ENCODE measurements at regions not wholly inside any gene's neighbourhood (a gene's known extent, or its start where the extent isn't known, plus 50 kb on each side); places are given as distances from the start of the nearest gene placed in this dataset.
A peak's percentile ranks its signal among the peaks of the same experiment; 100 is the strongest.

GRCh38 chr11:134677891-134678551, 266.0 kb upstream of the B3GAT1 start:
- Mint-ChIP-seq H3K27me3 (peaks cover 4 to 6% of the 10 kb centered on the region in 2 donors), H3K27ac (no peak overlapping the region), H3K36me3 (no peaks in the 10 kb centered on the region), H3K4me3 (no peak overlapping the region), H3K9me3 (no peaks in the 10 kb centered on the region), H3K4me1 (ENCODE audit: low read depth in 2 of 2) (no peaks in the 10 kb centered on the region)
- no peak for ATAC-seq
- DNase-seq (ENCODE audit: low spot score), result no peak

GRCh38 chr11:134677397-134677822, 265.4 kb upstream of the B3GAT1 start:
- ATAC-seq (peak in 1 of 2 donors; percentile 20), DNase-seq (ENCODE audit: low spot score) (no peak)
- H3K27me3 Mint-ChIP-seq, result peaks cover under 1 to 2% of the 10 kb centered on the region in 2 donors
- H3K36me3 Mint-ChIP-seq, result no peaks in the 10 kb centered on the region
- H3K27ac Mint-ChIP-seq, result no peak overlapping the region
- H3K4me1 Mint-ChIP-seq (ENCODE audit: low read depth in 2 of 2), result no peaks in the 10 kb centered on the region
- H3K4me3 Mint-ChIP-seq, result no peak overlapping the region
- H3K9me3 Mint-ChIP-seq, result no peaks in the 10 kb centered on the region

DNA sequence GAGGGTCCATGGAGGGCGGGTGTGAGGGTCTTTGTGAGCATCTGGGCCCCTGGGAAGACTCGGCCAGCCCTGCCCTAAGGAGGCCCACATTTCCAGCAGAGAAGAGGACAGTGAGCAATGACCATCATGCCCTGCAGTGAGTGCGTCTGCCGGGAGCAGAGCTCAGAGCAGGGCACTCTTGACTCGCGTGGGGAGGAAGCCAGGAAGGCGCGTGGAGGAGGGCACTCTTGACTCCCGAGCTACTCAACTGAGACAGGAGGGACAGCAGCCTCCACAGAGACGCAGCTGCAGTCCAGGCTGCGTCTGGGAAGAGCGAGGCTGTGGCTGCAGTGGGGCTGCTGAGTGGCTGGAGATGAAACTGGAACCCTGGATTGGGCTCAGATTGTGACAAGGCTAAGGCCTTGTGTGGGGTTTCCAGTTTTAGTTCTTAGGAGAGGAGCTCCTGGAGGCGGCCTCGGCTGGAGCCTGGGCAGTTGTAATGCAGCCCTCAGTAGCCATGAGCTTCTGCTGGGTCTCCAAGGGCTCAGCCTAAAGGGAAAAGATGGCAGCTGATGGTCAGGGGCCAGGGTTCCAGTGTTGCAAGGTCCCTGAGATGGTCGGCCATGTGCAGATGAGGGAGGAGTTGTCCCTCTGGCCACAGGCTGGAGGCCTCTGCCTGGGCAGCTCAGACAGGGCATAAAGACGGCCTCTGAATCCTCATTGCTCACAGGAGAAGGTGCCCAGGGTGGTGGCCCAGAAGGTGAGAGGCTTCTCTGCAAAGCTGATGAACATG, 264.7 kb upstream of the B3GAT1 start:
- DNase-seq (ENCODE audit: low spot score) (no peak), ATAC-seq (peak; percentile 13 to 48)
- no peak overlapping the region for H3K27ac Mint-ChIP-seq
- H3K9me3 Mint-ChIP-seq, result no peaks in the 10 kb centered on the region
- H3K4me1 Mint-ChIP-seq (ENCODE audit: low read depth in 2 of 2), result no peaks in the 10 kb centered on the region
- H3K4me3 Mint-ChIP-seq, result no peak overlapping the region
- peaks cover 6 to 9% of the 10 kb centered on the region in 2 donors for H3K27me3 Mint-ChIP-seq
- no peaks in the 10 kb centered on the region for H3K36me3 Mint-ChIP-seq

DNA sequence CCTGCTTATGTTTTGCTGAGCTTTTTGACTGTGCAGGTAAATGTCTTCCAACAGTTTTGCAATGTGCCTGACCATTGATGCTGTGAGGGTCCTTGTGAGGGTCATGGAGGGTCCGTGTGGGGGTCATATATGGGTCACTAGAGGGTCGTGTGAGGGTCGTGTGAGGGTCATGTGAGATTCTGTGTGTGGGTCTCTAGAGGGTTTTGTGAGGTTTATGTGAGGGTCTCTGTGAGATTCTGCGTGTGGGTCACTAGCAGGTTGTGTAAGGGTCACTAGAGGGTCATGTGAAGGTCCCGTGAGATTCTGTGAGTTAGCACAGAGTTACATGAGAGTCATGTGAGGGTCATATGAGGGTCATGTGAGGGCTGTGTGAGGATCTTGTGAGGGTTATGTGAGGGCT, 263.9 kb upstream of the B3GAT1 start:
- peak in 1 of 2 donors; percentile 43 for ATAC-seq
- no peaks in the 10 kb centered on the region for H3K4me1 Mint-ChIP-seq (ENCODE audit: low read depth in 2 of 2)
- no peaks in the 10 kb centered on the region for H3K9me3 Mint-ChIP-seq
- DNase-seq (ENCODE audit: low spot score), result no peak
- H3K27me3 Mint-ChIP-seq, result peaks cover 7 to 10% of the 10 kb centered on the region in 2 donors
- H3K4me3 Mint-ChIP-seq, result no peak overlapping the region
- H3K27ac Mint-ChIP-seq, result no peak overlapping the region
- no peaks in the 10 kb centered on the region for H3K36me3 Mint-ChIP-seq

DNA sequence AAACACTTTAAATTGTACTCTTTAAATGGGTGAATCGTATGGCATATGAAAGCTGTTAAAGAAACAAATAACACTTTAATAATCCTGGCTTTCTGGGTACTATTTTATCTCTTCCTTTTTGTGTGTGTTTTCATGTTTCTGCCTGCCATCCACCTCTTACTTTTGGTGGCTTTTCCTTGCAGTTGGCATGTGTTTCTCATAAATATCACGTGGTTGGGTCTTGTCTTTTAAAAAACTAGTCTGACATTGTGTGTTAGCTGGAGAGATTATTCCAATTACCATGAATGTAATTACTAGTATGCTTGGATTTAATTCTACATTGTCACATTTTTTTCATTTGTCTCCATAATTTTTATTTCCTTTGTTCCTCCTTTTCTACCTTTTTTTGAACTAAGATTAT, 262.9 kb upstream of the B3GAT1 start:
- H3K4me3 Mint-ChIP-seq, result no peak overlapping the region
- H3K9me3 Mint-ChIP-seq, result no peaks in the 10 kb centered on the region
- H3K36me3 Mint-ChIP-seq, result no peaks in the 10 kb centered on the region
- no peak for DNase-seq (ENCODE audit: low spot score)
- no peak for ATAC-seq
- no peaks in the 10 kb centered on the region for H3K4me1 Mint-ChIP-seq (ENCODE audit: low read depth in 2 of 2)
- peaks cover 10 to 19% of the 10 kb centered on the region in 2 donors for H3K27me3 Mint-ChIP-seq
- no peak overlapping the region for H3K27ac Mint-ChIP-seq

DNA sequence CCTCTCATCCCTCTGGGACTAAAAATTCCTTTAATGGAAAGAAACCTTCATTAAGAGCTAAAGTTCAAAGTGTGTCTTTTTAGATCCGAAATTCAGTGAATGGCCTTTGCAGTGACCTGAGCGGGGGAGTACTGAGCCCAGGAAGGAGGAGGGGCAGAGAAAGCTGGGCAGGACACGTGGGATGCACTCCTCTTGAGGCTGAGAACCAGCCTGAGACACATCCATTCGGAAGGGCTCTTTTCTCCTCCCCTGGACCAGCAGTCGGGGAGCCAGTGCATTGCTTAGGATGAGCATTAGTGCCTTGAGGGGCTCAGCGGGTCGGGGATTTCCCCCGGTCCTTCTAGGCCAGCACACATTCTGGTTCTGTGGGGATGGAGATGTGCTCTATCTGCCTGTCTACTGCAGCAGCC, 258.9 kb upstream of the B3GAT1 start:
- no peak overlapping the region for H3K27ac Mint-ChIP-seq
- H3K4me3 Mint-ChIP-seq, result no peak overlapping the region
- no peaks in the 10 kb centered on the region for H3K36me3 Mint-ChIP-seq
- no peaks in the 10 kb centered on the region for H3K4me1 Mint-ChIP-seq (ENCODE audit: low read depth in 2 of 2)
- ATAC-seq, result no peak
- peaks cover 10 to 19% of the 10 kb centered on the region in 2 donors for H3K27me3 Mint-ChIP-seq
- no peaks in the 10 kb centered on the region for H3K9me3 Mint-ChIP-seq
- no peak for DNase-seq (ENCODE audit: low spot score)

DNA sequence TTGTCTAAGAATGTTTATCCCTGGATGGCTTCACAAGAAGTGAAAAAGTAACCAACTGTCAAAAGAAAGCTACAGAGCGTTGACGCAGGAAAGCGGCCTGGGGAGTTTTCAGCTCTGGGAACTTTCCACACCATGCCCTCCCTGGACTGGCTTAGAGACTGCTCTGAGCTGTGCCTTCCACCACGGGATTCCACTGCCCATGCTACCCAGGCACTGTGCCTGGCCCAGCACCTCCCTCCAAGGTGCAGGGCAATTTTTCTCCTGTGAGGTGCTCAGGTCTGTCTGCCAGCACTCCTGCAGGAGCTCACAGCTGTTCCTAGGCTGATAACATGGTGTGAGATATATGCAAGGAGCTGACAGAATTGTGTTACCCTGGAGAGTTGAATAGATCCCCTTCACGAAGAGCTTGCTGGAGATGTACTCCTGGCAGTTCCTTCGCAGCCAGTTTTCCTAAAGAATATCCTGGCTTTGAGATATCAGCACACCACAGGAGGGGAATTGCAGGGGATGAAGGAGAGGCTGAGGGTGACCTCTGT, 258.3 kb upstream of the B3GAT1 start:
- no peaks in the 10 kb centered on the region for H3K9me3 Mint-ChIP-seq
- no peak overlapping the region for H3K4me3 Mint-ChIP-seq
- H3K27me3 Mint-ChIP-seq, result peaks cover 10 to 19% of the 10 kb centered on the region in 2 donors
- ATAC-seq, result no peak
- H3K27ac Mint-ChIP-seq, result no peak overlapping the region
- H3K36me3 Mint-ChIP-seq, result no peaks in the 10 kb centered on the region
- no peak for DNase-seq (ENCODE audit: low spot score)
- H3K4me1 Mint-ChIP-seq (ENCODE audit: low read depth in 2 of 2), result no peaks in the 10 kb centered on the region

DNA sequence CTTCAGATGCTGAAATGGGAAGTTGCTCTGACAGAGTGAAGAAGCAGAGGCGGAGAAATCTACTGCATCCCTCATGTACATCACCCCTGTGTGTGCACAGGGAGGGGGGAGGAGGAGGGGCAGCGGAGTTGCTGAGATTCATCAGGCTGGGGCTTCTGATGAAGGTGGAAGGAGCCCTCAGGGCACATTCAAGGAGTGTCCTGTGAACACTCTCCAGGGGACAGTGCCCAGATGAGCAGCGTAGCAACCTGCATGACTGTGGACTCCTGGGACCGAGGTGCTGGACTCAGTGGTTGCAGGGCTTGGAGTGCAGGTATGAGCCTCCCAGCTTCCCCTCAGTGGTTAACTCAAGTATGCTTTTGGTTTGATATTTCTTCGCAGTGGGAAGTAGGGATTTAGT, 257.8 kb upstream of the B3GAT1 start:
- Mint-ChIP-seq H3K4me3 (no peak overlapping the region), H3K9me3 (no peaks in the 10 kb centered on the region), H3K4me1 (ENCODE audit: low read depth in 2 of 2) (no peaks in the 10 kb centered on the region), H3K36me3 (no peaks in the 10 kb centered on the region), H3K27ac (no peak overlapping the region), H3K27me3 (peaks cover 10 to 19% of the 10 kb centered on the region in 2 donors)
- DNase-seq (ENCODE audit: low spot score) (no peak), ATAC-seq (no peak)

GRCh38 chr11:134668796-134669195, 256.8 kb upstream of the B3GAT1 start:
- no peak overlapping the region for H3K4me3 Mint-ChIP-seq
- no peak overlapping the region for H3K27ac Mint-ChIP-seq
- no peaks in the 10 kb centered on the region for H3K4me1 Mint-ChIP-seq (ENCODE audit: low read depth in 2 of 2)

GRCh38 chr11:134668076-134668475, 256.0 kb upstream of the B3GAT1 start:
- no peak for DNase-seq (ENCODE audit: low spot score)
- no peak for ATAC-seq
- Mint-ChIP-seq H3K27me3 (peaks cover 10 to 19% of the 10 kb centered on the region in 2 donors), H3K27ac (no peak overlapping the region), H3K36me3 (no peaks in the 10 kb centered on the region), H3K9me3 (no peaks in the 10 kb centered on the region), H3K4me1 (ENCODE audit: low read depth in 2 of 2) (no peaks in the 10 kb centered on the region), H3K4me3 (no peak overlapping the region)

More at GRCh38 chr11:134668796-134669195, 256.8 kb upstream of the B3GAT1 start:
- ATAC-seq (peak; percentile 15 to 16), DNase-seq (ENCODE audit: low spot score) (no peak)
- H3K36me3 Mint-ChIP-seq, result no peaks in the 10 kb centered on the region
- no peaks in the 10 kb centered on the region for H3K9me3 Mint-ChIP-seq
- H3K27me3 Mint-ChIP-seq, result peaks cover 10 to 19% of the 10 kb centered on the region in 2 donors

GRCh38 chr11:134667505-134667904, 255.5 kb upstream of the B3GAT1 start:
- DNase-seq (ENCODE audit: low spot score), result no peak
- no peaks in the 10 kb centered on the region for H3K9me3 Mint-ChIP-seq
- H3K4me1 Mint-ChIP-seq (ENCODE audit: low read depth in 2 of 2), result no peaks in the 10 kb centered on the region
- H3K27ac Mint-ChIP-seq, result no peak overlapping the region
- H3K4me3 Mint-ChIP-seq, result no peak overlapping the region
- H3K27me3 Mint-ChIP-seq, result peaks cover 10 to 19% of the 10 kb centered on the region in 2 donors
- ATAC-seq, result no peak
- no peaks in the 10 kb centered on the region for H3K36me3 Mint-ChIP-seq

- no peaks in the 10 kb centered on the region for H3K9me3 Mint-ChIP-seq
- no peak overlapping the region for H3K27ac Mint-ChIP-seq
Measured at GRCh38 chr11:134667175-134667500, 255.1 kb upstream of the B3GAT1 start.

GRCh38 chr11:134666273-134667174, 254.5 kb upstream of the B3GAT1 start:
- Mint-ChIP-seq H3K9me3 (no peaks in the 10 kb centered on the region), H3K4me1 (ENCODE audit: low read depth in 2 of 2) (no peaks in the 10 kb centered on the region), H3K4me3 (no peak overlapping the region), H3K27me3 (peaks cover 4 to 10% of the 10 kb centered on the region in 2 donors), H3K27ac (no peak overlapping the region), H3K36me3 (no peaks in the 10 kb centered on the region)
- no peak for DNase-seq (ENCODE audit: low spot score)
- ATAC-seq, result no peak

More at GRCh38 chr11:134667175-134667500, 255.1 kb upstream of the B3GAT1 start:
- Mint-ChIP-seq H3K27me3 (peaks cover 7 to 15% of the 10 kb centered on the region in 2 donors), H3K36me3 (no peaks in the 10 kb centered on the region), H3K4me1 (ENCODE audit: low read depth in 2 of 2) (no peaks in the 10 kb centered on the region), H3K4me3 (no peak overlapping the region)
- no peak for DNase-seq (ENCODE audit: low spot score)
- no peak for ATAC-seq

Data from natural killer cell treated with Interleukin-12 subunit alpha and Interleukin-12 subunit beta and Interleukin-15 and Interleukin-18, amount 100 ng/mL, for 72 hours (primary cell).